Panc1 (cell line): ENCODE measurements at regions not wholly inside any gene's neighbourhood (a gene's known extent, or its start where the extent isn't known, plus 50 kb on each side); places are given as distances from the start of the nearest gene placed in this dataset.

Experiments
- POLR2AphosphoS5 ChIP-seq: IDR thresholded peaks from 2 replicates; pipeline ENCODE4 v1.6.1; 2012; ENCODE audit warnings: mild to moderate bottlenecking, low read depth, low read length, moderate library complexity
- SIN3A ChIP-seq: IDR thresholded peaks from 2 replicates; pipeline ENCODE4 v1.6.1; 2012; ENCODE audit warnings: low read depth, mild to moderate bottlenecking, low read length, moderate library complexity, borderline replicate concordance; ENCODE audit not compliant: insufficient read depth
- TCF7L2 ChIP-seq: IDR thresholded peaks from 2 replicates; pipeline ENCODE4 v1.6.1; 2011; ENCODE audit warnings: mild to moderate bottlenecking, low read depth, low read length, inconsistent platforms
- TF ChIP-seq, protein P1 (sequence below): fragments of 450-650 bp; IDR thresholded peaks from 2 replicates; pipeline ENCODE4 v1.5.1; 2017; ENCODE audit warnings: mild to moderate bottlenecking
- TF ChIP-seq, protein P2 (sequence below), 2 experiments: IDR thresholded peaks; 2 replicates each; pipeline ENCODE4 v1.6.1; 2011 to 2012; ENCODE audit warnings: low read depth in 2 of 2, control low read depth in 1 of 2, low read length in 1 of 2, mild to moderate bottlenecking in 1 of 2, moderate library complexity in 1 of 2; ENCODE audit not compliant: insufficient read depth in 1 of 2

DNA sequence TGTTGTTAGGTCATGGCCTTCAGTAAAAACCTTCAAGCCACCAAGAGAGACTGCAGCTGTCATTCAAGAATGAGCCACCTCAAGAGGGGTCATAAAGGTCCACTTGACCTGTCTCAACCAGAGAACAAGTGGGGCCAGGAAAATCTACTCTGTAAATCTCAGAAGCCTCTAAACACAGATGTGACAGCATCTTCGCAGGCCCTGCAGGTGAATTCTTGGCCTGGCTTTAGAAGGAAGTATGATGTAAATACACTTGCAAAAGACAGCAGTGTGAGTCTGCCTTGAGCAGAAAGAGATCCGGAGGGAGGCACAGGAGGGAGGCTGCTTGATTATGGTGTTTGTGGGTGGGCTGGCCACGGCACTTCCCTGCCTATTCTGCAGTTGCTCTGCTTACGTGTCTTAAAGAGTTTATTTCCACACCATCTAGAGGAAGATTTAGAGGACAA lies 1082.9 kb downstream of the UQCRFS1 start:
- TF ChIP-seq, protein P1, sequence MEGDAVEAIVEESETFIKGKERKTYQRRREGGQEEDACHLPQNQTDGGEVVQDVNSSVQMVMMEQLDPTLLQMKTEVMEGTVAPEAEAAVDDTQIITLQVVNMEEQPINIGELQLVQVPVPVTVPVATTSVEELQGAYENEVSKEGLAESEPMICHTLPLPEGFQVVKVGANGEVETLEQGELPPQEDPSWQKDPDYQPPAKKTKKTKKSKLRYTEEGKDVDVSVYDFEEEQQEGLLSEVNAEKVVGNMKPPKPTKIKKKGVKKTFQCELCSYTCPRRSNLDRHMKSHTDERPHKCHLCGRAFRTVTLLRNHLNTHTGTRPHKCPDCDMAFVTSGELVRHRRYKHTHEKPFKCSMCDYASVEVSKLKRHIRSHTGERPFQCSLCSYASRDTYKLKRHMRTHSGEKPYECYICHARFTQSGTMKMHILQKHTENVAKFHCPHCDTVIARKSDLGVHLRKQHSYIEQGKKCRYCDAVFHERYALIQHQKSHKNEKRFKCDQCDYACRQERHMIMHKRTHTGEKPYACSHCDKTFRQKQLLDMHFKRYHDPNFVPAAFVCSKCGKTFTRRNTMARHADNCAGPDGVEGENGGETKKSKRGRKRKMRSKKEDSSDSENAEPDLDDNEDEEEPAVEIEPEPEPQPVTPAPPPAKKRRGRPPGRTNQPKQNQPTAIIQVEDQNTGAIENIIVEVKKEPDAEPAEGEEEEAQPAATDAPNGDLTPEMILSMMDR = no peak
- TF ChIP-seq SIN3A (no peak), POLR2AphosphoS5 (no peak), TCF7L2 (no peak)
- TF ChIP-seq, protein P2, sequence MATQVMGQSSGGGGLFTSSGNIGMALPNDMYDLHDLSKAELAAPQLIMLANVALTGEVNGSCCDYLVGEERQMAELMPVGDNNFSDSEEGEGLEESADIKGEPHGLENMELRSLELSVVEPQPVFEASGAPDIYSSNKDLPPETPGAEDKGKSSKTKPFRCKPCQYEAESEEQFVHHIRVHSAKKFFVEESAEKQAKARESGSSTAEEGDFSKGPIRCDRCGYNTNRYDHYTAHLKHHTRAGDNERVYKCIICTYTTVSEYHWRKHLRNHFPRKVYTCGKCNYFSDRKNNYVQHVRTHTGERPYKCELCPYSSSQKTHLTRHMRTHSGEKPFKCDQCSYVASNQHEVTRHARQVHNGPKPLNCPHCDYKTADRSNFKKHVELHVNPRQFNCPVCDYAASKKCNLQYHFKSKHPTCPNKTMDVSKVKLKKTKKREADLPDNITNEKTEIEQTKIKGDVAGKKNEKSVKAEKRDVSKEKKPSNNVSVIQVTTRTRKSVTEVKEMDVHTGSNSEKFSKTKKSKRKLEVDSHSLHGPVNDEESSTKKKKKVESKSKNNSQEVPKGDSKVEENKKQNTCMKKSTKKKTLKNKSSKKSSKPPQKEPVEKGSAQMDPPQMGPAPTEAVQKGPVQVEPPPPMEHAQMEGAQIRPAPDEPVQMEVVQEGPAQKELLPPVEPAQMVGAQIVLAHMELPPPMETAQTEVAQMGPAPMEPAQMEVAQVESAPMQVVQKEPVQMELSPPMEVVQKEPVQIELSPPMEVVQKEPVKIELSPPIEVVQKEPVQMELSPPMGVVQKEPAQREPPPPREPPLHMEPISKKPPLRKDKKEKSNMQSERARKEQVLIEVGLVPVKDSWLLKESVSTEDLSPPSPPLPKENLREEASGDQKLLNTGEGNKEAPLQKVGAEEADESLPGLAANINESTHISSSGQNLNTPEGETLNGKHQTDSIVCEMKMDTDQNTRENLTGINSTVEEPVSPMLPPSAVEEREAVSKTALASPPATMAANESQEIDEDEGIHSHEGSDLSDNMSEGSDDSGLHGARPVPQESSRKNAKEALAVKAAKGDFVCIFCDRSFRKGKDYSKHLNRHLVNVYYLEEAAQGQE (IDR thresholded peaks at IDR 0.05; ENCODE audit: insufficient read depth in 1 of 2, low read depth in 2 of 2, low read length in 1 of 2) = no peak
